Left lung (tissue), 4 donors: ENCODE measurements at regions not wholly inside any gene's neighbourhood (a gene's known extent, or its start where the extent isn't known, plus 50 kb on each side); places are given as distances from the start of the nearest gene placed in this dataset.

Experiments
- ATAC-seq: fragments of 200-7000 bp; cut with Tn5 transposase; one replicate; pipeline ENCODE4 v1.9.1; 2020; ENCODE audit warnings: moderate library complexity
- DNase-seq, 4 donors: peaks; one replicate each; pipeline ENCODE4 v3.0.0-alpha.2; 2013 to 2020
- H3K27ac ChIP-seq, 2 donors: fragments of 200-600 bp; sonication (generic) in 1 of 2; one replicate each; pipeline versions ENCODE4 v1.5.0 to v1.8.0; 2020 to 2021
- H3K27me3 ChIP-seq, 2 donors: fragments of 200-600 bp; sonication (generic) in 1 of 2; one replicate each; pipeline versions ENCODE4 v1.5.0 to v1.8.0; 2020 to 2021
- H3K36me3 ChIP-seq, 2 donors: fragments of 200-600 bp; sonication (generic) in 1 of 2; one replicate each; pipeline versions ENCODE4 v1.5.0 to v1.8.0; 2020 to 2021
- H3K4me1 ChIP-seq, 2 donors: fragments of 200-600 bp; one replicate each; pipeline ENCODE4 v1.8.0; 2021
- H3K4me3 ChIP-seq, 2 donors: fragments of 200-600 bp; sonication (generic) in 1 of 2; one replicate each; pipeline versions ENCODE4 v1.5.0 to v1.8.0; 2020 to 2021; ENCODE audit warnings: mild to moderate bottlenecking in 1 of 2
- H3K9me3 ChIP-seq, 2 donors: fragments of 200-600 bp; sonication (generic) in 1 of 2; one replicate each; pipeline versions ENCODE4 v1.5.0 to v1.8.0; 2020 to 2021
- CTCF ChIP-seq, 2 donors: fragments of 200-600 bp; sonication (generic) in 1 of 2; IDR thresholded peaks; one replicate each; pipeline versions ENCODE4 v1.5.0 to v1.8.0; 2021; ENCODE audit warnings: antibody characterized with exemption in 2 of 2
- intact Hi-C, 2 donors: fragments of 100-400 bp; cut with DNase I; formaldehyde crosslinking; loops; one replicate each; pipeline versions ENCODE4 v1.11.2 to v1.14.2; 2022
- donor health status: DM: no; HTN: yes; CAD: no.
- donor health status: DM: no; HTN: no; CAD: no.

- Histone ChIP-seq H3K9me3 (no peaks in the 10 kb centered on the region), H3K27me3 (no peaks in the 10 kb centered on the region), H3K4me3 (no peak overlapping the region), H3K36me3 (no peaks in the 10 kb centered on the region), H3K4me1 (peaks cover 0 to 25% of the 10 kb centered on the region in 2 donors), H3K27ac (no peak overlapping the region)
- DNase-seq (no peak), ATAC-seq (no peak)
- intact Hi-C loops, result no loop called here
- TF ChIP-seq CTCF (IDR thresholded peaks at IDR 0.05), result no peak
These were observed 54.2 kb upstream of the JDP2 start for GRCh38 chr14:75373616-75374015.

GRCh38 chr14:75374911-75375310, 52.9 kb upstream of the JDP2 start:
- DNase-seq (no peak), ATAC-seq (no peak)
- H3K36me3 ChIP-seq, result no peaks in the 10 kb centered on the region
- intact Hi-C loops, result no loop called here
- no peaks in the 10 kb centered on the region for H3K9me3 ChIP-seq
- no peak overlapping the region for H3K27ac ChIP-seq
- no peak overlapping the region for H3K4me3 ChIP-seq
- H3K27me3 ChIP-seq, result no peaks in the 10 kb centered on the region
- TF ChIP-seq CTCF (IDR thresholded peaks at IDR 0.05), result no peak
- H3K4me1 ChIP-seq, result peaks cover 0 to 19% of the 10 kb centered on the region in 2 donors

- Histone ChIP-seq H3K4me1 (peaks cover 0 to 9% of the 10 kb centered on the region in 2 donors), H3K27me3 (no peaks in the 10 kb centered on the region), H3K4me3 (no peak overlapping the region), H3K36me3 (no peaks in the 10 kb centered on the region), H3K9me3 (no peaks in the 10 kb centered on the region), H3K27ac (no peak overlapping the region)
- ATAC-seq (no peak), DNase-seq (no peak)
- intact Hi-C loops, result no loop called here
- no peak for TF ChIP-seq CTCF (IDR thresholded peaks at IDR 0.05)
These were observed 51.8 kb upstream of the JDP2 start for GRCh38 chr14:75375983-75376382.
